ENCODE measurements at regions not wholly inside any gene's neighbourhood (a gene's known extent, or its start where the extent isn't known, plus 50 kb on each side); places are given as distances from the start of the nearest gene placed in this dataset.

GRCh38 chr18:76231402-76231801 is 263.6 kb downstream of the ZNF516 start:
- TF ChIP-seq CTCF (IDR thresholded peaks at IDR 0.05) (no peak), POLR2A (IDR thresholded peaks at IDR 0.05) (no peak)
